Mammary epithelial cell (primary cell): ENCODE measurements at regions not wholly inside any gene's neighbourhood (a gene's known extent, or its start where the extent isn't known, plus 50 kb on each side); places are given as distances from the start of the nearest gene placed in this dataset.

Experiments
- CTCF ChIP-seq, 2 donors: IDR thresholded peaks in 1 of 2; conservative IDR thresholded peaks in 1 of 2; 2 replicates each; pipeline ENCODE4 v1.5.1; 2011 to 2012; ENCODE audit warnings: inconsistent platforms in 2 of 2, low read length in 2 of 2, mild to moderate bottlenecking in 2 of 2, control low read depth in 1 of 2, low read depth in 1 of 2; ENCODE audit not compliant: insufficient read depth in 1 of 2; ENCODE audit errors: extremely low read depth in 1 of 2
- EZH2 ChIP-seq: IDR thresholded peaks from 2 replicates; pipeline ENCODE4 v1.6.1; 2012; ENCODE audit warnings: low read length, inconsistent platforms, borderline replicate concordance

GRCh38 chr12:84803661-84804060 is 108.9 kb downstream of the SLC6A15 start:
- TF ChIP-seq CTCF (conservative IDR thresholded peaks at IDR 0.05 in 1 of 2, IDR thresholded peaks at IDR 0.05 in 1 of 2; ENCODE audit: extremely low read depth in 1 of 2, insufficient read depth in 1 of 2, low read depth in 1 of 2, low read length in 2 of 2) (no peak), EZH2 (no peak)
